ENCODE measurements at regions not wholly inside any gene's neighbourhood (a gene's known extent, or its start where the extent isn't known, plus 50 kb on each side); places are given as distances from the start of the nearest gene placed in this dataset.

GRCh38 chr7:18420108-18420507 is 75.4 kb upstream of the HDAC9 start:
- H3K4me3 ChIP-seq (ENCODE audit: low read depth, low read length), result no peak overlapping the region
- no peak for TF ChIP-seq CTCF (IDR thresholded peaks at IDR 0.05; ENCODE audit: low read depth, low read length, missing control alignments)
- in situ Hi-C loops (cut with HindIII; ENCODE audit: low sequenced_read_pairs), result no loop called here
- no peak for DNase-seq (ENCODE audit: low read depth)

- DNase-seq (ENCODE audit: low read depth), result no peak
- no peak for TF ChIP-seq CTCF (IDR thresholded peaks at IDR 0.05; ENCODE audit: low read depth, low read length, missing control alignments)
- H3K4me3 ChIP-seq (ENCODE audit: low read depth, low read length), result no peak overlapping the region
- in situ Hi-C loops (cut with HindIII; ENCODE audit: low sequenced_read_pairs), result no loop called here
Observed at GRCh38 chr7:18420748-18421147, 74.8 kb upstream of the HDAC9 start.

GRCh38 chr7:18421297-18422002 is 74.1 kb upstream of the HDAC9 start:
- no peak overlapping the region for H3K4me3 ChIP-seq (ENCODE audit: low read depth, low read length)
- in situ Hi-C loops (cut with HindIII; ENCODE audit: low sequenced_read_pairs), result no loop called here
- no peak for DNase-seq (ENCODE audit: low read depth)
- no peak for TF ChIP-seq CTCF (IDR thresholded peaks at IDR 0.05; ENCODE audit: low read depth, low read length, missing control alignments)

GRCh38 chr7:18425227-18425626 is 70.3 kb upstream of the HDAC9 start:
- no peak overlapping the region for H3K4me3 ChIP-seq (ENCODE audit: low read depth, low read length)
- TF ChIP-seq CTCF (IDR thresholded peaks at IDR 0.05; ENCODE audit: low read depth, low read length, missing control alignments), result no peak
- in situ Hi-C loops (cut with HindIII; ENCODE audit: low sequenced_read_pairs), result no loop called here
- no peak for DNase-seq (ENCODE audit: low read depth)

GRCh38 chr7:18425838-18426445 is 69.6 kb upstream of the HDAC9 start:
- TF ChIP-seq CTCF (IDR thresholded peaks at IDR 0.05; ENCODE audit: low read depth, low read length, missing control alignments), result no peak
- DNase-seq (ENCODE audit: low read depth), result no peak
- in situ Hi-C loops (cut with HindIII; ENCODE audit: low sequenced_read_pairs), result no loop called here

GRCh38 chr7:18426564-18427226 is 68.9 kb upstream of the HDAC9 start:
- in situ Hi-C loops (cut with HindIII; ENCODE audit: low sequenced_read_pairs), result no loop called here
- no peak for TF ChIP-seq CTCF (IDR thresholded peaks at IDR 0.05; ENCODE audit: low read depth, low read length, missing control alignments)
- no peak for DNase-seq (ENCODE audit: low read depth)
- H3K4me3 ChIP-seq (ENCODE audit: low read depth, low read length), result no peak overlapping the region

More at GRCh38 chr7:18425838-18426445, 69.6 kb upstream of the HDAC9 start:
- no peak overlapping the region for H3K4me3 ChIP-seq (ENCODE audit: low read depth, low read length)

Measured in astrocyte of the cerebellum (primary cell).